Stimulated activated CD8-positive, alpha-beta memory T cell treated with anti-CD3 and anti-CD28 coated beads, Interleukin-7, amount 100 ng/mL, for 24 hours (primary cell): ENCODE measurements at regions not wholly inside any gene's neighbourhood (a gene's known extent, or its start where the extent isn't known, plus 50 kb on each side); places are given as distances from the start of the nearest gene placed in this dataset.
"Not testable (repeated sequence)": the region's sequence is repeated elsewhere in the genome, so short reads cannot be mapped to it uniquely, and the experiment has no call there.

Experiments used
- DNase-seq: peaks from one replicate; pipeline ENCODE4 v3.0.0-alpha.2; 2020; ENCODE audit warnings: low read depth

DNA sequence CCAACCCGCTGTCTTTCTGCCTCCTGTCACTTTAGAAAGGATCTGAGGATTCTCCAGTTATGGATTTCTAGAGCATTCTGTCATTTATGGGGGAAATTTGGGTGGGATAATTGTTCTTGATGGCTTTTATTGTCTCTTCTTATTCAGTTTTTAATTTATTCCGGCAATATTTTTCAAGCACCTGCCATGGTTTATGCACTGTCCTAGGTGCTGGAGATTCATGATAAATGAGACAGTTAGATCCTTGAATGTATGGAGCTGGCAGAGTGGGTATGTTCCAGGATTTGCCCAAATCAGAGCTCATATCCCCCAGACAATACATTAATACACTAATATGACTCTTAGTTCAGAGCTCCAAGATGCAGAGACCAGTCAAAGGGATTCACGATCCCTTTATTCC, 146.8 kb upstream of the PRKCQ start:
- DNase-seq = no peak

DNA sequence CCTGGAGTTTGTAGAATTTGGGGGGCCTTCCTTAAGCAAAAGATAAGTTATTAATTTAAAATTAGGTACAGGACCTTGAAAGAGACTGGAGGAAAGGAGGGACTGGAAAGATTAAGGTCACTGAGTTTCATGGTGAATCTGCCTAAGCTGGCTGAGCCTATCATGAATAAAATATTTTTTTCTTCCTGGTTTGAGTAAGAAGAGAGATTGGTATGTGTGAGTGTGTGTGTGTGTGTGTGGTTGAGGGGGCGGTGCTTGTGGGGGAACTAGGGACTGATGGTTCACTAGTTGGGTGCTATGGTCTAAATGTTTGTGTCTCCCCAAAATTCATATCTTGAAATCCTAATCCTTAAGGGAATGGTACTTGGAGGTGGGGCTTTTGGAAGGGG, 142.5 kb upstream of the PRKCQ start:
- no peak for DNase-seq

DNA sequence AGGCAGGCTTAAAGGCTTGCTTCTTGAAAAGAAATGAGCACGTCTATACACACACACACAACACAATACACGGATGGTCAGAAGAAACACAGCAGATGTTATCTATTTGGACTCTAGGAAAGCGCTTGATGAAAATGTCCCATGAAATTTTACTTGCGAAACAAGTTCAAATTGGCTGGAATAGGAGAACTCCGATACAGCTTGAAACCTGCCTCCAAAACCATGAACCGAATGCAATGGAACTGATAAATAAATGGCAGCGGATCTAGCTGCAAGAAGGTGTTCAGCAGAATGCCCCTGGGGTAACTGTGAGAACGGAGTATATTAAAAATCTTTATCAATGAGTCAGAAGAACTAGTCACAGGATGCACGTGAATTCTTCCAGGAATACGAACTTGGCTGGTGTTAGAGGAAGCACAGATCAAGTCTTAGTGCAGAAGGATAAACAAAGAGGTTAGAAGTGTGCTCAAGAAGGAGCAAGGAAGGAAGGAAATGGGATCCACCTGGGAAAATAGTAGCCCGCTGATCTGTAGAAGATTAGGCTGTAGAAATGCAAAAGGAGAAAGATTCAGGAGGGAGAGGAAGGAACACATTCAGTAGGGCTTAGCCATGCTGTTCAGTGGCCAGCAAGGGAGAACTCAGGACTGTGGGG, 142.0 kb upstream of the PRKCQ start:
- DNase-seq = no peak

DNA sequence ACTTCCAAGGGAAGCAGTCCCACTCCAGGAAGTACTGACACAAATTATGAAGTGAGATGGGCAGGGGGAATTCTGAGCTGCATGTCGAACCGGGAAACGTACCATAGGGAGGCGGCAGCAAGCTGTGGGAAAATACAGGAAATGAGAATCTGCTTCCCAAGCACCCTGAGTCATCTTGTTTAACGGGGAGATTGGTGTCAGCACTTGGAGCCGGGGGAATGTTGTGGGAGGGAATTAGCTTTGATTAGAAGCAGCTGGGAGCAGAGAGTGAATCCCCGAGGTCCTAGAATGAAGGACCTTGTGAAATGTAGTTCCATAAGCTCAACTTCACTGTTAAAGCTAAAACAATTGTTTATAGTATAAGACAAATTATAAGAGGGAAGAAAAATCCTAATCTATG, 141.4 kb upstream of the PRKCQ start:
- DNase-seq = no peak

DNA sequence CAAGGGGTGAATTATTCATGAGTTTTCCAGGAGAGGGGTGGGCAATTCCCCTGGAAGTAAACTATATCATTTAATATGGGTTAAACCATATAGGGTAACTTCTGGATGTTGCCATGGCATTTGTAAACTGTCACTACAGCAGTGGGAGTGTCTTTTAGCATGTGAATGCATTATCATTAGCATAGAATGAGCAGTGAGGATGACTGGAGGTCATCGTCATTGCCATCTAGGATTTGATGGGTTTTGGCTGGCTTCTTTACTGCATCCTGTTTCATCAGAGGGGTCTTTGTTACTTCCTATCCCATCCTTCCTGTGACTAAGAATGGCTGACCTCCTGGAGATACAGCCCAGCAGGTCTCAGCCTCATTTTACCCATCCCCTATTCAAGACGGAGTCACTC, 139.5 kb upstream of the PRKCQ start:
- DNase-seq = no peak

DNA sequence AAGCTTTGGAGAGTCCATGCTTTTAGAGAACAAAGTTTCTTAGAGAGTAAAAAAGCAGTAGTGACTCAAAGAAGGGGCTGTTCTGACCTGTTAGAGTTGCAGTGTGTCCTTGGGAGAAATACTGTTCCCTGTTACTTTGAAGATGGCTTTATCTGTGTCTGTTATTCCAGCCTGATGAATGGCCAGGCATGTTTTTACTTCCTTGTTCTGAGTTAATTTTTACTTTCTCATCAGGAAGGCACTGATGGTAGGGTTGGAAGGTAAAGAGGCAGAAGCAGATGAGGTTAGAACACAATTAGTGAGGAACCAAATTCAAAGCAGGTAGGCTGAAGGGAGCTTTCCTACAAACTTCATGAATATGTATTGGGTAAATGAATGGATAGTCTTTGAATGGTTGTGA, 138.5 kb upstream of the PRKCQ start:
- no peak for DNase-seq

DNA sequence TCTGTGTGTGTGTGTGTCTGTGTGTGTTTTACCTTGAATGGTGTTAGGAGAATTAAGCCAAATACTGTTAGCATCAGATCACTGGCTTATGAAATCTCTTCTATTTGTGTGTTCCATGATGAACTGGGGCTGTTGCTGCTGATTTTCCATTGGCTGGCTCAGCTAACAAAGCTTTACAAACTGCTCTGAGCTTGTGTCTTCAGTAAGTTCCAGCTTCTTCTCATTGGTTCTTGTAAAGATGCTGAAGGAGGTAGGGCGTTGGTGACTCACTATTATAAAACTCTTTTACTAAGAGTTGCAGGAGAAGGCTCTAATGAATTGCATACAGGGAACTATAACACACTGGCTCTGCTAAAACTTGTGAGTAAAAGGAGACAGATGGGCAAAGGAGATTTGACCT, 136.4 kb upstream of the PRKCQ start:
- no peak for DNase-seq

DNA sequence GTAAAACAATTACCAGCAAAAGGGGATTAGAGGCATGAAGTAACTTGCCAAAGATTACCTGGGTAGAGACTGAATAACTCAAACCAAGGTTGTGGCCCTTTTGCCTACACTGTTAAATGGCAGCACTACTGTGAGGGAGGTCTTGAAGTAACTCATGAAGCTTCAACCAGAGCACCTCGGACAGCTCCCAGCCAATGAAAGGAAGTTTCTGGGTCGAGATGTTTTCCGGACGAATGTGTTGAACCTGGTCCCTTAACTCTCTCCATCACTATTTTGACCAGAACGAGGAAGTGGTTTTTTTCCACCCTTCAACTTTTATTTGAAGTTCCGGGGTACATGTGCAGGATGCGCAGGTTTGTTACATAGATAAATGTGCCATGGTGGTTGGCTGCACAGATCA, 133.6 kb upstream of the PRKCQ start:
- no peak for DNase-seq

DNA sequence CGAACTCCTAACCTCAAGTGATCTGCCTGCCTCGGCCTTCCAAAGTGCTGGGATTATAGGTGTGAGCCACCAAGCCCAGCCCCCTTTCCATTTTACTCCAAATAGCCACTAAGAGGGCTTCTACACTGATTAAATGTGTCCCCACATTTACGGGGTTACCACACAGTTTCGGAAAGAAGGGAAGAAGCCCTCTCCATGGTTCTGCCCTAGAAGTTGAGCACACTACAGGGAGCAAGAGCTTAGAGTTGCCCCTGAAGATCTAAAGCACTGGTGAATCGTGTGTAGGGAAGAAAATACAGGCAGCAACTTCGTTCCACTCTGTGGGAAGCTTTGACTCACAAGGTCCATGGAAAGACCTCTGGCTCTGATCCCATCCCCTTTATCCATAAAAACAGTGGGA, 133.0 kb upstream of the PRKCQ start:
- DNase-seq = no peak

DNA sequence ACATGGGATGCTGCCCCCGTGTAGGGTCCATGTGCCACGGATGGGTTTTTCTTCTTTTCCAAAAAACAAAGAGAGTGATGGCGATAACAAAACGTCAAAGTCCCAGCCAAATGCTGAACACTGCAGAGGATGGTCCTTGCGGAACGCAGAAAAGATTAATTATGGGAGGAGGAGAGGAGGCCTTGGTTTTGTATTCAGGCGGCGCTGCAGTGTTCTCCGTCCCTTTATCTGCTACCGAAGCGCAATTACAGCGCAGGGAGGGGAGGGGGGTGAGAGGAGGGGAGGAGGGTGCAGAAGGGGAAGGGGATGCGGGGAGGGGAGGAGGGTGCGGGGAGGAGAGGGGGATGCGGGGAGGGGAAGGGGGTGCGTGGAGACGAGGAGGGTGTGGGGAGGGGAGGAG, 131.8 kb upstream of the PRKCQ start:
- no peak for DNase-seq

DNA sequence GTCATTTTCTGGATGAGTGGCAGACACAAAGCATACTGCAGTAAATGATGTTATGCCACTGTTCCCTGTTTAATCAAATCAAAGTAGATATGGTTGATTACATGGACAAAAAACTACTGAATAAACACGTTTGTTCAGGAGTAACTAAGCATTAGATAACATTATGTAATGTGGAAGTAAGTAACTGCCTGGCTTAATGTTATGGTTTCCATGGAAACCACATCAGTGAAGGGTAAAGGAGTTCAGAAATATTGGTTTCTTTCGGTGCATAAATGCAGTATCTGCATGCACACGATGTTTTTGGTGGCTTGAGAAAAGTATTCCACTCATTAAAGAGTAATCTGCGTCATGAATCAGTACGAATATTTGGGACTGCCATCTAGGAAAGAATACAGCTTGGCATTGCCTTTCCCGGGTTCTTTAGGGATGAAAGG, 131.3 kb upstream of the PRKCQ start:
- no peak for DNase-seq

DNA sequence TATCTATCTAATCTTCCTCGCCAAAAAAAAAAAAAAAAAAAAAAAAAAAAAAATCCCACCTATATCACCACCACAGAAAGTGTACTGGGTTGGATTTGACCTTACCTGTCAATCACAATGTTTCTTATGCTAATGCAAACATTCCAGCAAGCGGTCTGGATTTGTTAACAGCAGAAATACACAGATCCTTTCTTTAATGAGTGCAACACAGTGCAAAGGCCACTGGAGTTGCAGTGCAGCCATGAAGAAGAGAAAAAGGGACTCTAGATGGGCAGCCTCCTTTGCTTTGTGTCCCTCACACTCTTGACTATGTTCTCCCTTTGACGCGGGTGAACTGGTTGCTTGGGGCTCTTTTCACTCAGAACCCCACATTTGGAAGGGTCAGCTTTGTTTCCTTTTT, 127.3 kb upstream of the PRKCQ start:
- DNase-seq = no peak

DNA sequence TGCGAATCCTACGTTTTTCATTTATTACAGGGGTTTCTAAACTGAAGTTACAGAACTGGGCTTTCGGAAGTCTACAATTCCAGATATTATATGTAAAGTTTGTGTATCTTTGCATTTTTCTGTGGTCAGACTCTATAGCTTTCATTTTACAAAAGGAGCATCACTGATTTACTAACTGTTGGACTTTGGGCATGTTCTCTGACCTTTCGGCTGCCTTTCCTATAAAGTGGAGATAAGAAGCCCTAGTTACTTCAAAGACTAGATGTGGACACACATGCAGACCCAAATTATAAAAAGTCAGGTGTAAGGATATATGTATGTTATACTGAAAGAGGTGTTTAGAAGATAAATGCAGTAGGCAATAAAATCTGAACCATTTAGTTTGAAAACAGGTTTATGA, 126.6 kb upstream of the PRKCQ start:
- DNase-seq = no peak

DNA sequence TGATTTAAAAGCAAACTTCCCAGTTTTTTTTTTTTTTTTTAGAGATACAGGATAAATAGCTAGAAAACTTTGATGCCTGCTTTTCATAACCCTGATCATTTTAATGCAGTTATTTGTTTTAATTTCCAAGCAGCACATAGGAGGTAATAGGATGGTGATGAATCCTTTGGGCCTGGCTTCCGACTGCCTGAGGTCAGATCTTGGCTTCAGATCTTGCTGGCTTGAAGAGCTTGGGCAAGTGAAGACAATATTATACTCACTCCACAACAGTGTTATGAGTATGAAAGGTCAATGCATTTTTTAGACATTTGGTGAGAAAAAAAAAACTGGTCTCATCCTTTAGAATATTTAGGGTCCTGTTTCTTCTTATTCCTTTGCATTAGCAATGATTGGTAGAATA, 124.8 kb upstream of the PRKCQ start:
- DNase-seq = no peak

DNA sequence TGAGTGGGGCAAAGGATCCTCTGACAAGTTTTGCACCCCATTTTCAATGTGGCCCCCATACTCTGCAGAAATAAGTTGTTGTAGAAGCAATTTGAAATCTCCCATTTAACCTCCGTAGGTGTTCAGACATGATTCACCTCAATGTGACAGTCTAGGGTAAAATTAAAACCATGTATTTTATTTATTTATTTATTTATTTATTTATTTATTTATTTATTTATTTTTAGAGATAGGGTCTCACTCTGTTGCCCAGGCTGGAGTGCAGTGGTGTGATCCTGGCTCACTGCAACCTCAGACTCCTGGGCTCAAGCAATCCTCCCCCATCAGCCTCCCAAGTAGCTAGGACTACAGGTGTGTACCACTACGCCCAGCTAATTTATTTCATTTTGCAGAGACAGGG, 122.8 kb upstream of the PRKCQ start:
- DNase-seq = not testable (repeated sequence)

DNA sequence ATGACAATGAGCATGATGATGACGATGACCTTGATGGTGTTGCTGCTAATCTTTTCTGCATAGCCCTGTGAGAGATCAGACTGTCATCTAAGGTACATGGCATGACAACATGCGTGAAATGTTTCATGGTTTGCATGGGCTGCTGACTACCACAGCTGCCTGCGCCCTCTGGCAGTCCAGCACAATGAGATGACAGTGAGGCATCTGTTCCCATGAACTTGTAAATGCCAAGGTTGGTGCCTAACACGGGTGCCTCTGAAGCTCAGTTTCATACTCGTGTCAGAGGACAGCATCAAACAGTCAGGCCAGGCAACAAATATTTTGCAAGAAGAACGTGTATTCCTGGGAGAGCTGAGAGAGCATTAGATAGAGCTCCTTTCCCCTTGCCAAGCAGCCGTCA, 122.0 kb upstream of the PRKCQ start:
- no peak for DNase-seq

DNA sequence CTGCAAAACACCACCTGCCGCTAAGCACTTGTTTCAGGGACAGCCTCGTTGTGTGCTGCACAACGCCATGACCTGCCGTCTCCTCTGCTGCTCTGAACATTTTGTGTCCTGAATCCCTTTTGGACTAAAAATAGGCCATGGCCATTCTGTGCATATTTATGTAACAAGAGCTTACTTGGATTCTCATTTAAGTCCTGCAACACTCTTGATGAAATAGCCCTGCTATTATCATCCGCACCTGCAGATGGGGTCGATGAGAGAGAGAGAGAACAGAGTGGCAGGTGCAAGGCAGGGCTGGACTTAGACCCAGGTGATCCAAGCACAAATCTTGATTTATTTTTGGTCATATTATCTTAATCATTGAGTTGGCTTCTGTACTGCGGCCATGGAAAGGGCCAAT, 121.2 kb upstream of the PRKCQ start:
- DNase-seq = no peak

DNA sequence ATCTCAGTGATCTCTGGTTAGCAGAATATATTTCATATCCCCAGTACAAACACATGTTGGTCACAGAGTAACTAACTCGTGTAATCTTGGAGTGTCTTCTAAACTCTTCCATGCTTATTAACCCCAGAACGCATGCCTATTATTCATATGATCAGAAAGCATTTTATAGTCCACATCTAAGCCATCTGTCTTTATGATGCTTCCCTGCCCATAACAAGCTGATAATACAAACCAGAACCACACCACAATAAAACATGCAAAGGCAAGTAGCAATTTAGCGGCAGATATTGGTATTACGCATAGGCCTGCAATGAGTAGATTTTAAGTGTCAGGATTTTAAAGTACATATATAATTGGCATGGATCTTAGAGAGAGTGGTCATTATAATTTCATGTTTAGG, 120.0 kb upstream of the PRKCQ start:
- DNase-seq = no peak

DNA sequence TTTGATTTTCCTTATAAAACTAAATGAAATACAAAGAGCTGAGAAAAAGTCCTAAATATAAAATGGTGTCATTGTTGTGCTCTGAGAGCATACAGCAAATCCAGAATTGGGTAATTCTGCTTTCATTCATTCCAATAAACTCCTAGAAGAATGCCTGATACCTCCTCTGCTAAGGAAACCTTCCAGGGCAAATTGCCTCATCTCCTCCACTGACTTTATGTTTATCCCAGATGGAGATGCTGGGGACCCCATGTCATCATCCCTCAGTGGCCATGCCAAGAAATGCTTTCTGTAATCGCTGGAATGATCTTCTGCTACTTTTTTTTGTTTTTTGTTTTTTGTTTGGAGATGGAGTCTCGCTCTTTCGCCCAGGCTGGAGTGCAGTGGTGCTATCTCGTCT, 119.3 kb upstream of the PRKCQ start:
- DNase-seq = no peak

DNA sequence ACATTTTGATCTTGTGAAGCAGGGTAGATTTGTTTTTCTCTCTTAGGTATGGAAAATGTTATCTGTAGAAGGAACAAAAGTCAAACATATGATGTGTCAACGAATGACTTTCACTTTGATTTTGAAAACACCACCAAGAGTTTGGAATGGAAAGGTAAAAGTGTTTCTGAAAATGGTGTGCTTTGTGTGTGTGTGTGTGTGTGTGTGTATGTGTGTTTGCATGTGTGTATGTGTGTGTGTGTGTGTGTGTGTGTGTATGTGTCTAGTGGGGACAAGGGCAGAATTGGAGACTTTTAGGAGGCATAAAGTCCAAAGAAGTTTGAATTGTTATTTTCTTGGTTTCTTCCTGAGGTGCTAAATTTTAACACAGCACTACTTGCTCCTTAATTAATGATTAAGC, 115.4 kb upstream of the PRKCQ start:
- no peak for DNase-seq

DNA sequence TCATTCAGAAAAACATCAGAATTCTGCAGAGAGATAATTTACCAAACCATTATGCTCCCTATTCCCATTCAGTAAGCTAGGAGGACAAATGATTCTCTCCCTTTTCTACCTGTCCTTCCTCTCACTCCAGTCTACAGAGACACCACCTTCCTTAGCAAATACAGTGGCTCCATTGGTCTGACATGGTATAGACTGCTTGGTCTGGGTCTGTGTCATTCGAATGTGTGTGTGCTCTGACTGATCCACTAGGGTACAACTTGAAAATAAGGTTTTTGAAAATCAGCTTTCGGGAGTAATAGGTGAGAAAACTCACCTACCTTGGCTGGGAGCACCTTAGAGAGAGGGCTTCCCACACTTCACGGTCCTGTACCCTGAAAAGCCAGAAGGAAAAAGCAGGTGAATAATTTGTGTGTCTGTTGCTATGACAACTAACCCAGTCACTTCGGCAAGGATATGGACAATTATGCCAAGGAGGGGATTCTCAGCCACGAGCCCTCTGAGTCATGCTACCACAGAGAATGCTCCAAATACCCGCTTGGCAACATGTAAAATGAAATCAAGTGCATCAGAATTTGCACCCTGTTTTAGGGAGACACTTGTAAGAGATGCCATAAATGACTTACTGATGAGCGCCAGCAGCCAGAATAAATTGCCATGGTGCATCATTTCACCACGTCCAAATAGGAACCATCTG, 114.5 kb upstream of the PRKCQ start:
- no peak for DNase-seq

DNA sequence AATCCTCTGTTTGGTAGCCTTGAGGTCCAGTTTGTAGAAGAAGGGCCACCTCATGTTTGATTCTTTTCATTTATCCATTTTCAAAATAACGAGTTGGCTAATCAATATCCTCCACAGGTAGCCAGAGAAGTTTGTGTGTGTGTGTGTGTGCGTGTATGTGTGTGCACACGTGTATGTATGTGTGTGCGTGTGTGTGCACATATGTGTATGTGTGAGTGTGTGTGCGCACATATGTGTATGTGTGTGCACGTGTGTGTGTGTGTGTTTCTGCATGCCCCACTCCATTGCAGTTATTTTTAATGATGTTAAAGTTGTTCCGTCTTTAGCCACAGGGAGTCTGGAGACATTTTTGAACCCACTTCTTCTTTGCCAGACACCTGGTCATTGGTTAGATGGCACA, 112.8 kb upstream of the PRKCQ start:
- no peak for DNase-seq

DNA sequence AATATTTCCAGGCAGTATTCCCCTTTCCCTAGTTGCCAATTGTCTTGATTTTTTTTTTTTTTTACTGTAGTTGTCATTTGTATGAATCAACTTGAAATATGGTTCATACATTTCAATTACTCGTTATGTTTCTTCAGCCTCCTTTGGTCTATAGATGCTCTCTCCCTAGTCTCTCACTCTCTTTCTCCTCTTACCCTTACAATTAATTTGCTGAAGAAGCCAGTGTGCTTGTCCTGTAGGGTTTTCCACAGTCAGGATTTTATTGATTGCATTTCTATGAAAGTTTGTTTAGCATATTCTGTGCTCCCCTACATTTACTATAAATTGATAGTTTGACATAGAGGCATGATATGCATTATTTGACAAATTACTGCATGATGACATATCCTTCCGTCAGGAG, 112.0 kb upstream of the PRKCQ start:
- DNase-seq = no peak

DNA sequence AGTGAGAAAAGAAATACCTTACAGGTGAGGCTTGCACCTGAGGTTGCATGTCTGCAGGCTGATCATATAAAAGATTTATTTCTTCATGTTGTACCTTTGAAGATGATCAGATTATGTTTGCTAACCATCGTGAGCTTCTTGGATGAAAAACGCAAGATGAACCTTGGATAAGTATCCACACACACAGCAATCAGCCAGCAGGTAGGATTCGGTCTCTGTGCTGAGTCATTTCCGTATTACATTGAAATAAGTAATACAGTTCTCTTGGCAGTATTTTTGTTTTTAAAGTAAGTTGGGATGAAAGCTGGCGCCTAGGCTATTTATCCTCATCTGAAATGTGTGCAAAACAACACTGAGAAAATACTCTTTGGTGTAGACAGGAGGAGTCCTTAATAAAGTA, 109.0 kb upstream of the PRKCQ start:
- no peak for DNase-seq
